ENCODE measurements at regions not wholly inside any gene's neighbourhood (a gene's known extent, or its start where the extent isn't known, plus 50 kb on each side); places are given as distances from the start of the nearest gene placed in this dataset.

DNA sequence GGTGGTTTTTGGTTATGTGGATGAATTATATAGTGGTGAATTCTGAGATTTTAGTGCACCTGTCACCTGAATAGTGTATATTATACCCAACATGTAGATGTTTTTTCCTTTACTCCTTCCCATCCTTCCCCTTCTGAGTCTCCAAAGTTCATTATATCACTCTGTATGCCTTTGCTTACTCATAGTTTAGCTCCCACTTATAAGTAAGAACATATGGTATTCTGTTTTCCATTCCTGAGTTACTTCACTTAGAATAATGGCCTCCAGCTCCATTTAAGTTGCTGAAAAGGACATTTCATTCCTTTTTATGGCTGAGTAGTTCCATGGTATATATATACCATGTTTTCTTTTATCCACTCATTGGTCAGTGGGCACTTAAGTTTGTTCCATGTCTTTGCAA is 161.6 kb upstream of the CD180 start:
- no peaks in the 10 kb centered on the region for H3K9me3 ChIP-seq (ENCODE audit: control insufficient read depth, low read length, poor library complexity, severe bottlenecking)
- Mint-ChIP-seq H3K4me3 (no peak overlapping the region), H3K27me3 (peaks cover 12% of the 10 kb centered on the region), H3K36me3 (ENCODE audit: low read depth) (peaks cover 10% of the 10 kb centered on the region), H3K27ac (no peak overlapping the region), H3K4me1 (peaks cover 7% of the 10 kb centered on the region)
- DNase-seq, result no peak
- no peak for ATAC-seq

DNA sequence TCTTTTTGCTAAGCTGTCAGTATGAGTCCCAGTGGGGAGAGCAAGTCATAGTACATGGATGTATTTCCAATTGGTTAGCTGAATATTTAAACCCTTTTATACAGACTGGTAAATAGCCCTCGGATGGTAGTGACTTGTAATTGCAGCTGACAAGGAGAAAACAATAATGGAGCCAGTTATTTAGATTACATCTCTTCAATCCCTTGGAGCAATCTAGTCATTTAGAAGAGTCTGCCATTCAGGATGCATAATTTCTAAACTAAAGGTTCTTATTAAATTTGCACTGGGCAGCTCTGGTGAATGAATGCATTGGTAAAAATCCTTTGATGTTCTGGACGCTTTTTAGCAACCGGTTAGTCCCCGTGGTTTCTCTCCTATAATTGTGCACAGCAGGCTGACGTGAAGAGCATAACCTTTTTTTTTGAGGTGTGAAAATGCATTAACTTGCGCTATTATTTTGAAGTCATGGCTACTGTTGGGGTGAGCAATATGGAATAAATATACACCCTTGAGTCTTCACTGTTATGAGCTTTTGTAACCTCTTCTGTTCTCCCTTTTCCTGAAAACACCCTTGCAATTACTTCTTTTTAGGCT is 158.6 kb upstream of the CD180 start:
- no peak overlapping the region for H3K4me3 Mint-ChIP-seq
- H3K27ac Mint-ChIP-seq, result no peak overlapping the region
- peaks cover 10% of the 10 kb centered on the region for H3K36me3 Mint-ChIP-seq (ENCODE audit: low read depth)
- peaks cover 12% of the 10 kb centered on the region for H3K27me3 Mint-ChIP-seq
- DNase-seq (no peak), ATAC-seq (no peak)
- peaks cover 10% of the 10 kb centered on the region for H3K4me1 Mint-ChIP-seq
- H3K9me3 ChIP-seq (ENCODE audit: control insufficient read depth, low read length, poor library complexity, severe bottlenecking), result no peaks in the 10 kb centered on the region

DNA sequence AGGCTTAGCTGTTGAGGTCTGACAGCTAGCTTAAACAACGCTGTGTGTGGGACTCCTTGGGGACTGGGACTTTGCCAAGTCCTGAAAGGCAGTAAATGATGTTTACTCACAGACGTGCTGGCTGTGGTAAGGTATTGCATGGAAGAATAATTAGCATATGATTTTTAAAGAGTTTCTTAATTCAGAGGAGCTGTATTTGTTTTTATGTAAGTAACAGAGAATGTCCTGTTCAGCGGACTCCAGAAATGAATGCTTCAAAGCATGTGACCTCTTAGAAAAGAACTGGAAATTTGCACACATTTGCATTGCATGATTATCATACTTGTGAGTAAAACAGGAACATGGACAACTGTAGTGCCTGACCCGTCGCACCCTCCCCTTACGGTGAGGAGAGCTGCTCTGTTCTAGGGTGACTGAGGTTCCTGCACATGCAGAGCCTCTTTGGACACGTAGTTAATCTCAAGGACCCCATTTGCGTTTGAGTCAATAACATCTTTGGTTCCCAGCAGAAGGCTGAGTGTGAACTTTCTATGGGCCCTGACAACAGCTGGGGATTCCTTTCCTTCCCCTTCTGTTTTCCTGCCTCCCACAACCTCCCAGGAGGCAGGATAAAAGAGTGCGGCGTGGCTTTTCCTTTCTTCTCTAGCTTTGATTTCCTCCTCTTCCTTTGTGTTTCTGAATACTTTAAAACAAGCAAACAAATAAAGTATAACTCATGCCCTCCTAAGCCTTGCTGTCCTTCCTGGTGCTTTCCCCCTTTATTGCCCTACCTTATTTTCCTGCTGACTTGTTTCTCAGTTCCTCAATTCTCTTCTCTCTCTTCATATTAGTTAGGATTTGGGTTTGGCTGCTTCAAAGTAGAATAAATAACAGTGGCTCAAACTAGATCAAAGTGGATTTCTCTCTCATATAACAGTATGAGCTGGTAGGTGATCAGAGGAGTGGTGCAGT is 157.2 kb upstream of the CD180 start:
- Mint-ChIP-seq H3K27me3 (peaks cover 12% of the 10 kb centered on the region), H3K36me3 (ENCODE audit: low read depth) (peaks cover 7% of the 10 kb centered on the region), H3K4me1 (peaks cover 8% of the 10 kb centered on the region), H3K27ac (no peak overlapping the region), H3K4me3 (no peak overlapping the region)
- H3K9me3 ChIP-seq (ENCODE audit: control insufficient read depth, low read length, poor library complexity, severe bottlenecking), result no peaks in the 10 kb centered on the region
- ATAC-seq (no peak), DNase-seq (no peak)

DNA sequence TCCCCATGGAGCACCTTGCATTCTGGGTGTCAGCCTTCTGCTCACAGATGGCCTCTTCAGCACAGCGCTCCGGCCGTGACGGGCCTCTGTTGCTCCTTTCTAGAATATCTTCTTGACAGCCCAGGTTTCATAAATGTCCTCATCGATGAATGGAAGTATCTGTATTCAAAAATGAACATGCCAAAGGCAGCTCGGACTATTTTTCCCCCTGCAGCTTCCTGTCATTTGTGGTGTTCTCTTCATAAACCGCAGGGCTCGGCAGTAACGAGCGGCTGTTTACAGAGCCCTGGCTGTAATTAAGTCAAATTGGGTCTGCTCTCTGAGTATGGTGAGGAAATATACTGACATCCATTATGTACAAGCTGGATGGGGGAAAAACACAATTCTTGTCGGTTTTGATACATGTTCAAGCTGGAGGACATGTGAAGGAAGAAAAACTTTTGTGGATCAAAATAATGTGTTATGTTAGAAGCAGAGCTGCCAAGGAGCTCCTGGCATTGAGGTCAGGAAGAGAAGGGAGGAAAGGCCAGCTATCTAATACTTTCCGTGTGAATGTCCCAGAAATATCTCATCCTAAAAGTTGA is 154.1 kb upstream of the CD180 start:
- H3K4me1 Mint-ChIP-seq, result peaks cover 8% of the 10 kb centered on the region
- H3K9me3 ChIP-seq (ENCODE audit: control insufficient read depth, low read length, poor library complexity, severe bottlenecking), result no peaks in the 10 kb centered on the region
- DNase-seq (no peak), ATAC-seq (peak; percentile 74)
- H3K27ac Mint-ChIP-seq, result peak overlapping the region; percentile 69
- H3K4me3 Mint-ChIP-seq, result peak overlapping the region; percentile 76
- peaks cover 5% of the 10 kb centered on the region for H3K27me3 Mint-ChIP-seq
- no peaks in the 10 kb centered on the region for H3K36me3 Mint-ChIP-seq (ENCODE audit: low read depth)

DNA sequence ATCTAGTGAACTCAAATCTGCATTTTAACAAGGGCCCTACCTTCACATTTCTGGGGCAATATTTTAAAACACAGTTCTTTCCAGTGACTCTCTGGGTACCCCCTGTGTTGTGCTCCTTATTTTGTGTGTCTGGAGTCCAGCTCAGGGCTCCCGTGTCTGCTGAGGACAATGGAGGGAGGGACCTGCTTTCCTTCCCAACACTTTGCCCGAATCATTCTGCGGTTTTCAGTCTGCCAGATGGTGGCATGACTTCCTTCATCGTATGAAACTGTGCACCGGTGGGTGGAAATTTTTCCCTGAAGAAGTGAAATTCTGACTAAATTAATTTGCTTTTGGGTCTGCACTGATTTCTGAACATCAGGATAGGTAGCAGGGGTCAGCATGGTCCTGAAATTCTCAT is 153.6 kb upstream of the CD180 start:
- H3K4me3 Mint-ChIP-seq, result peak overlapping the region; percentile 76
- H3K9me3 ChIP-seq (ENCODE audit: control insufficient read depth, low read length, poor library complexity, severe bottlenecking), result no peaks in the 10 kb centered on the region
- DNase-seq (no peak), ATAC-seq (no peak)
- H3K36me3 Mint-ChIP-seq (ENCODE audit: low read depth), result no peaks in the 10 kb centered on the region
- peaks cover 8% of the 10 kb centered on the region for H3K4me1 Mint-ChIP-seq
- peaks cover 1% of the 10 kb centered on the region for H3K27me3 Mint-ChIP-seq
- peak overlapping the region; percentile 69 for H3K27ac Mint-ChIP-seq

DNA sequence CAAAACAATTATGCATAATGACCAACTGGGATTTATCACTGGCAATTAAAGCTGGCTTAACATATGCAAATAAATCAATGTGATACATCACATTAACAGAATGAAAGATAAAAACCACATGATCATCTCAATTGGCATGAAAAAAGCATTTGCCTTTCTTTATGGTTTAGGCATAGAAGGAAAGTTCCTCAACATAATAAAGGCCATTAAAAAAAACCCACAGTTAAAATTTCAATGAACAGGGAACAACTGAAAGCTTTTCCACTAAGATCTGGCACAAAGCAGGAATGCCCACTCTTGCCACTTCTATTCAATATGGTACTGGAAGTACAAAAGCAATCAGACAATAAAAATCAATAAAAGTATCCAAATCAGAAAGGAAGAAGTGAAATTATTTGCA is 151.2 kb upstream of the CD180 start:
- Mint-ChIP-seq H3K4me1 (peaks cover 5% of the 10 kb centered on the region), H3K27me3 (no peaks in the 10 kb centered on the region), H3K4me3 (no peak overlapping the region), H3K27ac (no peak overlapping the region), H3K36me3 (ENCODE audit: low read depth) (peaks cover 3% of the 10 kb centered on the region)
- DNase-seq, result no peak
- no peaks in the 10 kb centered on the region for H3K9me3 ChIP-seq (ENCODE audit: control insufficient read depth, low read length, poor library complexity, severe bottlenecking)
- no peak for ATAC-seq

DNA sequence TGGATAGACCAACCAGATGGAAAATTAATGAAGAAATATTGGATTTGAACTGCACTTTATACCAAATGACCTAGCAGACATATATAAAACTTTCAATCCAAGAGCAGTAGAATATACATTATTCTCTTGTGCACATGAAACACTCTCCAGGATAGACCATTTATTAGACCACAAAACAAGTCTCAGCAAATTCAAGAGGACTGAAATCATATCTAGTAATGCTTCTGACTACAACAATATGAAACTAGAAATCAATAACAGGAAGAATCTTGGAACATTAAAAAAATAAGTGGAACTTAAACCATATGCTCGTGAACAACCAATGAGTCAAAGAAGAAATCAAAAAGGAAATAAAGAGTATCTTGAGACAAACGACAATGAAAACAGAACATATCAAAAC is 150.0 kb upstream of the CD180 start:
- DNase-seq (no peak), ATAC-seq (no peak)
- Mint-ChIP-seq H3K36me3 (ENCODE audit: low read depth) (peaks cover 5% of the 10 kb centered on the region), H3K27me3 (peaks cover 5% of the 10 kb centered on the region), H3K27ac (no peak overlapping the region), H3K4me1 (peaks cover 5% of the 10 kb centered on the region), H3K4me3 (no peak overlapping the region)
- H3K9me3 ChIP-seq (ENCODE audit: control insufficient read depth, low read length, poor library complexity, severe bottlenecking), result no peaks in the 10 kb centered on the region

DNA sequence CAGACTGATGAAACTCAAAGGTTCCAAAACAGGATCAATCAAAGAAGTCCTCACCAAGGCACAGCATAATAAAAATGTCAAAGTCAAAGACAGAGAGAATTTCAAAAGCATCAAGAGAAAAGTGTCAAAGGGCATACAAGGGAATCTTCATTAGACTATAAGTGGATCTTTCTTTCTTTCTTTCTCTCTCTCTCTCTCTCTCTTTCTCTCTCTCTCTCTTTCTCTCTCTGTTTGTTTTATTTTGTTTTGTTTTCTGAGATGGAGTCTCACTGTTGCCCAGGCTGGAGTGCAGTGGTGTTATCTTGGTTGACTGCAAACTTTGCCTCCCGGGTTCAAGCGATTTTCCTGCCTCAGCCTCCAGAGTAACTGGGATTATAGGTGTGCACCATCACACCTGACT is 148.3 kb upstream of the CD180 start:
- H3K36me3 Mint-ChIP-seq (ENCODE audit: low read depth), result peaks cover 8% of the 10 kb centered on the region
- no peaks in the 10 kb centered on the region for H3K9me3 ChIP-seq (ENCODE audit: control insufficient read depth, low read length, poor library complexity, severe bottlenecking)
- H3K27ac Mint-ChIP-seq, result no peak overlapping the region
- no peak for DNase-seq
- no peak for ATAC-seq
- peaks cover 19% of the 10 kb centered on the region for H3K27me3 Mint-ChIP-seq
- peaks cover 2% of the 10 kb centered on the region for H3K4me1 Mint-ChIP-seq
- no peak overlapping the region for H3K4me3 Mint-ChIP-seq

DNA sequence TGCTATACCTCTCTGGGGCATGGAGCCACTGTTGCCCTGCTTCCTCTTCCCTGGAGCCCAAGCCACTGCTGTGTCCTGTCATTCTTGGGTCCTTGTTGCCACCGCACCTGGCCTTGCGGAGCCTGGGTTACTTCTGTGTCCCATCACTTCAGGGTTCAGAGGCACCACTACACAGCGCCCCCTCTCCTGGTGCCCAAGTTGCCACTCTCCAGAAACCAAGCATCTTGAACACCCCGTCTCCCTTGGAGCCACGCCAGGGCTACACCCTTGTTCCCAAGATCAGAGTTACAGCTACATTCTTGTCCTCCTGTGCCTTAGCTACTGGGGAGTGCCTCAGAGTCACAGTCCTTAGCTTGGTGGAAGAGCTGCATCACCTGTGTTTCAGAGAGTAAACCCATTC is 147.2 kb upstream of the CD180 start:
- H3K27ac Mint-ChIP-seq, result no peak overlapping the region
- DNase-seq (no peak), ATAC-seq (no peak)
- no peak overlapping the region for H3K4me3 Mint-ChIP-seq
- no peaks in the 10 kb centered on the region for H3K9me3 ChIP-seq (ENCODE audit: control insufficient read depth, low read length, poor library complexity, severe bottlenecking)
- H3K4me1 Mint-ChIP-seq, result peaks cover 3% of the 10 kb centered on the region
- peaks cover 11% of the 10 kb centered on the region for H3K36me3 Mint-ChIP-seq (ENCODE audit: low read depth)
- peaks cover 28% of the 10 kb centered on the region for H3K27me3 Mint-ChIP-seq

DNA sequence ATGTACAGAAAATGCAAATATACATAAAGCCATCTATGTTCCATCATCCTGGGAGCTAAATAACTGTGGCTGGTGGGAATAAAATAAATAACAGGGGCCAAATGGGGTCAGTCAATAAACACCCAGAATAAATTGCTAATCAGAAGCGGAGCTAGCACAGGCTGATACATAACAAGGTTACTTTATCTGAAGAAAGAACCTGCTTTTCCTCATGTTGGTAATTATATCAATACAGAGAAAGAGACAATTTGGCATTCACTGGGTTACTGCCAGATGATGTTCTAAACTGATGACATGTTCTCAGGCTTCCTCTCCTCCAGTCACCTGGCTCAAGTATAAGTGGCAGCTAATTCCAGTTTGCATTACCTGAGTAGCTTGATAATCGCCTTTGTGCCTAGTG is 144.9 kb upstream of the CD180 start:
- H3K27ac Mint-ChIP-seq, result no peak overlapping the region
- peaks cover 11% of the 10 kb centered on the region for H3K36me3 Mint-ChIP-seq (ENCODE audit: low read depth)
- peaks cover 38% of the 10 kb centered on the region for H3K27me3 Mint-ChIP-seq
- no peak overlapping the region for H3K4me3 Mint-ChIP-seq
- ATAC-seq (no peak), DNase-seq (no peak)
- peaks cover 3% of the 10 kb centered on the region for H3K4me1 Mint-ChIP-seq
- no peaks in the 10 kb centered on the region for H3K9me3 ChIP-seq (ENCODE audit: control insufficient read depth, low read length, poor library complexity, severe bottlenecking)

DNA sequence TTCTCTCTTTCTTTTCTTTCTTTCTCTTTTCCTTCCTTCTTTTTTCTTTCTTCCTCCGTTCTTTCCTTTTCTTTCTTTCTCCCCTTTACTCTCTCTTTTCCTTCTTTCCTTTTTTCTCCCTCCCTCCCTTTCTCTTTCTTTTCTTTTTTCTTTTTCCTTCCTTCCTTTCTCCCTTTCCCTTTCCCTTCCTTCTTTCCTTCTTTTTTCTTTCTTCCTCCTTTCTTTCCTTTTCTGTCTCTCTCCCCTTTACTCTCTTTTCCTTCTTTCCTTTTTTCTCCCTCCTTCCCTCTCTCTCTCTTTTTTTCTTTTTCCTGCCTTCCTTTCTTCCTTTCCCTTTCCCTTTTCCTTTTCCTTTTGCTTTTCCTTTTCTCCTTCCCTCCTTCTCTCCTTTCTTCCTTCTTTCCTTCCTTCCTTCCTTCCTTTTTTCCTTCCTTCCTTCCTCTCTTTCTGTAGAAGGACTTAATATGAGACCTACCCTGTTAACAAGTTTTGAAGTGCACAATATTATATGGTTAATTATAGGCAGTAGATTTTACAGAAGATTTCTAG is 142.7 kb upstream of the CD180 start:
- no peak for DNase-seq
- H3K27me3 Mint-ChIP-seq, result peaks cover 43% of the 10 kb centered on the region
- H3K27ac Mint-ChIP-seq, result no peak overlapping the region
- H3K4me1 Mint-ChIP-seq, result peaks cover 3% of the 10 kb centered on the region
- peaks cover 11% of the 10 kb centered on the region for H3K36me3 Mint-ChIP-seq (ENCODE audit: low read depth)
- no peaks in the 10 kb centered on the region for H3K9me3 ChIP-seq (ENCODE audit: control insufficient read depth, low read length, poor library complexity, severe bottlenecking)
- no peak for ATAC-seq
- no peak overlapping the region for H3K4me3 Mint-ChIP-seq

DNA sequence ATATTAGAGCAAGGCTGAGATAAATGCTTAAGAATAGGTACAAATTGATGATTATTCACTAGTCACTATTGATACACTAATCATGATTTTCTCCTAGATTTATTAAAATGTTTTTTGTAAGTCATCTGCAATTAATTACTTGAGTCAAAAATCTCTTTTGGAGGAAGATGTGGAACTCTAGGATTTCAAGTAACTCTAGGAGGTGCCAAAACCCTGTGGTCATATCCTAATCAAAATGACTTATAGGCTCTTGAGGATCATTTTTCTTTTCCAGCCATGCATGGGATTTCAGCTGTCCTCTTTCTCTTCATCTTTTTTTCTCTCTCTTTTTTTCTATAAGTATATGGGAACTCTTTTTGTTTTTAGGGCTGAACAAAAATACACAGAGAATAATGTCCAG is 141.8 kb upstream of the CD180 start:
- H3K27ac Mint-ChIP-seq, result no peak overlapping the region
- H3K36me3 Mint-ChIP-seq (ENCODE audit: low read depth), result peaks cover 10% of the 10 kb centered on the region
- H3K27me3 Mint-ChIP-seq, result peaks cover 43% of the 10 kb centered on the region
- no peak for DNase-seq
- H3K9me3 ChIP-seq (ENCODE audit: control insufficient read depth, low read length, poor library complexity, severe bottlenecking), result no peaks in the 10 kb centered on the region
- H3K4me1 Mint-ChIP-seq, result peaks cover 3% of the 10 kb centered on the region
- no peak overlapping the region for H3K4me3 Mint-ChIP-seq
- no peak for ATAC-seq

DNA sequence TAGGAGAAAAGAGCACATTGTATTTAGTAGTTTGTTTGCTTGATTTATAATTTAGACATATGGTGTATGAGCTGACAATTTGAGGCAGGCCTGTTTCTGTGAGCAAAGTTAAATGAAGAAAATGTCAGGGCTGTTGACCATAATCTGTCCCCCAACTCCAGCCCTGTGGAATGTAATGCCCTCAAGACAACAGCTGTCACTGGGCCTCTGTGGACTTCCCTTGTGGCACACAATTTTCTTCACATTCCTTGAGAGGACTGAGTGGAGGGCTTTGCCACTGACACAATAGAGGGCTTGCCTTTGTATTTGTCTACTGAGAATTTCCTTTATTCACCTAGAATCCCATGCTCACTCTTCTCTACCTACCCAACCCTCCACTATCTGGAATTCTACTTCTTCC is 141.2 kb upstream of the CD180 start:
- H3K9me3 ChIP-seq (ENCODE audit: control insufficient read depth, low read length, poor library complexity, severe bottlenecking), result no peaks in the 10 kb centered on the region
- ATAC-seq (no peak), DNase-seq (no peak)
- peaks cover 8% of the 10 kb centered on the region for H3K36me3 Mint-ChIP-seq (ENCODE audit: low read depth)
- H3K4me1 Mint-ChIP-seq, result peaks cover 3% of the 10 kb centered on the region
- H3K27ac Mint-ChIP-seq, result no peak overlapping the region
- peaks cover 43% of the 10 kb centered on the region for H3K27me3 Mint-ChIP-seq
- no peak overlapping the region for H3K4me3 Mint-ChIP-seq
